RCC 7860 (cell line): ENCODE measurements at regions not wholly inside any gene's neighbourhood (a gene's known extent, or its start where the extent isn't known, plus 50 kb on each side); places are given as distances from the start of the nearest gene placed in this dataset.
"Not testable (repeated sequence)": the region's sequence is repeated elsewhere in the genome, so short reads cannot be mapped to it uniquely, and the experiment has no call there.

Experiments
- DNase-seq: peaks from one replicate; pipeline ENCODE4 v3.0.0-alpha.2; 2015; ENCODE audit warnings: low spot score
- FAIRE-seq: peaks from 2 replicates; lab custom pipeline; 2012; peaks lifted over from hg19 to GRCh38; lab: Jason Lieb, UNC

DNA sequence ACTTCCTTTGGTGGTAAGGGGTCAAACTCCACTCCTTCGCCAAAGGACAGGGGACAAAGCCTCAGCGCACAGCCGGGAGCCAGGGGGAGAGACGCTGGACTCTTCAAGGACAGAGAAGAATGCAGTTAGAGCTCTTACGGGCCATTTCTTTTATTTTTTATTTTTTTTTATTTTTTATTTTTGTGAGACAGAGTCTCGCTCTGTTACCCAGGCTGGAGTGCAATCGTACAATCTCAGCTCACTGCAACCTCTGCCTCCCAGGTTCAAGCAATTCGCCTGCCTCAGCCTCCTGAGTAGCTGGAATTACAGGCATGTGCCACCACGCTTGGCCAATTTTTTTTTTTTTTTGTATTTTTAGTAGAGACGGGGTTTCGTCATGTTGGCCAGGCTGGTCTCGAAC lies 93.2 kb upstream of the RPH3AL start, which contains the start of gene RFLNB:
RFLNB (minus strand) TSS at position 101 of the 400 bp plus-strand sequence.
- FAIRE-seq, DNase-seq: not testable (repeated sequence)

DNA sequence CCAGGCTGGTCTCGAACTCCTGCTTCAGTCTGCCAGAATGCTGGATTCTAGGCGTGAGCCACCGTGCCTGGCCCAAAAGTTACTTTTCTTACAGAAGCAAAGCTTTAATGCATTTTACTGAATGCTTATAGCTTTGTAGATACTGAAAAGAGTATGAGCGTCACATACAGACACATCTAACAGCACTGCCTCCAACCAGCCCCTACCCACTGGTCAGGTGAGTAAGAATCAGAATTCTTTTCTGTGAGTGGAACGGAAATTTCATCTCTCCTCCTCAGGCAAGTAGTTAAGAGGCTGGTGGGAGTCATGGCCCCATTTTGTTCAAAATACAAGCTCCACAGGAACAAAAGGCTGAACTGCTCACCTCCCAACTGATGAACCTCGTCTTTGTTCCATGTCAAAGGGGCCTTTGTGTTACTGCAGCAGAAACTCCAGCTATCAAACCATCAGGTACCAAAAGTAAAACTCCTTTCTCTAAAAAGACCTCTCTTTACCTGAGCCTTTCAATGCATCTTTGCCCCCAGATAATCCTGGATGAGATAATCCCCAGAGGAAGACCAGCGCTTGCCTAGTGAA lies 92.4 kb upstream of the RPH3AL start:
- FAIRE-seq (no peak), DNase-seq (no peak)

DNA sequence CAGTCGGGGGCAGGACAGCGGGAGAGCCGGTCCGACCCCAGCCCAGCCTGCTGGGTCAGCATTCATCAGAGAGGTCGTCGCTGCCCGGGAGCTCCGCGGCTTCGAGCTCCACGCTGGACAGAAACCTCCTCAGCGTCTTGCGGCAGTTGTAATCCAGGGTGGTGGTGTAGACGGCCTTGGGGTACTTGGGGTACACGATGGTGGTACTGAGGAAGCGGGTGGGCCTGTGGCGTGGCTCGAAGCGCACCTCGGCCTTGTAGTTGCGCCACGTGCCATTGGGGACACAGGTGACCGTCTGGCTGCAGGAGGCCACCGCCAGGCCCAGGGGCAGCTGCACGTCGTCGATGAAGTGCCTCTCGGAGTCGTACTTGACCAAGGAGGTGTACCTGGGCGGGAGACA lies 90.5 kb upstream of the RPH3AL start:
- no peak for DNase-seq
- no peak for FAIRE-seq

GRCh38 chr17:441155-441950 lies 88.7 kb upstream of the RPH3AL start:
- FAIRE-seq = no peak
- no peak for DNase-seq

GRCh38 chr17:438191-438590 lies 85.6 kb upstream of the RPH3AL start:
- FAIRE-seq = no peak

GRCh38 chr17:437545-437944 lies 84.9 kb upstream of the RPH3AL start:
- DNase-seq = no peak
- no peak for FAIRE-seq

More at GRCh38 chr17:438191-438590, 85.6 kb upstream of the RPH3AL start:
- DNase-seq = no peak

- no peak for DNase-seq
Observed at GRCh38 chr17:436571-436970, 84.0 kb upstream of the RPH3AL start.

DNA sequence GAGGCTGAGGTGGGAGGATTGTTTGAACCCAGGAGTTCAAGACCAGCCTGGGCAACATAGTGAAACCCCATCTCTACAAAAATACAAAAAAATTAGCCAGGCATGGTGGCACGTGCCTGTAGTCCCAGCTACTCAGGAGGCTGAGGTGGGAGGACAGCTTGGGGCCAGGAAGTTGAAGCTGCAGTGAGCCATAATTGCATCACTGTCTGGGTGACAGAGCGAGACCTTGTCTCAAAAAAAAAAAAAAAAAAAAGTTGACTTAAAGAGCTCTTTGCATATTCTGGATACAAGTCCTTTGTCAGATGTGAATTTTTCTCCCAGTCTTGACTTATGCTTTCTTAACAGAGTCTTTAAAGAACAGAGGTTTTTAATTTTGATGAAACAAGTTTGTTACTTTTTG lies 79.9 kb upstream of the RPH3AL start:
- not testable (repeated sequence) for DNase-seq, FAIRE-seq

More at GRCh38 chr17:436571-436970, 84.0 kb upstream of the RPH3AL start:
- no peak for FAIRE-seq

DNA sequence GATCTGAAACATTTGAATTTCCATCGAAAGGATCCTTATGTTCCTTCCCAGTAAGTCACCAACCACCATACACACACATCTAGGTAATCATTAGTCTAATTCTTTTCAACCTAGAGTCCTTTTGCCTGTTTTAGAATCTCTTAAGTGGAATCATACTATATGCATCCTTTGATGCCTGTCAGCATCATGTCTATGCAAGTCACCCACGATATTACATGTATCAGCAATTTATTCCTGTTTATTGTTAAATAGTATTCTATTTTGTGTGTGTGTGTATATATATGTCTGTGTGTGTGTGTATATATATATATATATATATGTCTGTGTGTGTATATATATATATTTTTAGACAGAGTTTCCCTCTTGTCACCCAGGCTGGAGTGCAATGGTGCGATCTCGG lies 78.9 kb upstream of the RPH3AL start:
- FAIRE-seq = no peak
- no peak for DNase-seq

GRCh38 chr17:429589-429988 lies 77.0 kb upstream of the RPH3AL start:
- DNase-seq (no peak), FAIRE-seq (no peak)

DNA sequence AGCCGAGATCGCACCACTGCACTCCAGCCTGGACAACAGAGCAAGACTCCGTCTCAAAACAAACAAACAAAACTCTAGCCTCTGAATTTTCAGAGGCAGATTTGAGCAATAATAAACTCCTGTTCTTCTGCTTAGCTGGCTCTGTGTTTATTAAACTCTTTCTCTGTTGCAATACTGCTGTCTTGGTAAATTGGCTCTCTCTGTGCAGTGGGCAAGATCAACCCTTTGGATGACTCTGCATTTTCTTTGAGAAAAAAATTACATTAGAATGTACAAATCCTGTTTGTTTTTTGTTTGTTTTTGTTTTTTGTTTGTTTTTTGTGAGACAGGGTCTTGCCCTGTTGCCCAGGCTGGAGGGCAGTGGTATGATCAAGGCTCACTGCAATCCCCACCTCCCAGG lies 75.8 kb upstream of the RPH3AL start:
- no peak for FAIRE-seq
- DNase-seq = no peak

DNA sequence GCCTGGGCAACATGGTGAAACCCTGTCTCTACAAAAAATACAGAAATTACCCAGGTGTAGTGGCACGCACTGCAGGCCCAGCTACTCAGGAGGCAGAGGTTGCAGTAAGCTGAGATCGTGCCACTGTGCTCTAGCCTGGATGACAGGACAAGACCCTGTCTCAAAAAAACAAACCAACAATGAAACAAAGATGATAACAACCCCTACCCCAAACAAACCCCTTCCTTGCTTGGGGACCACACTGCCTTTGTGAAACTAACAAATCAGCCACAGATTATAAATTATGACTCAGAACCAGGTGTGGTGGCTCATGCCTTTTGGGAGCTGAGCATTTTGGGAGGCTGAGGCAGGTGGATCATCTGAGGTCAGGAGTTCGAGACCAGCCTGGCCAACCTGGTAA lies 75.3 kb upstream of the RPH3AL start:
- no peak for FAIRE-seq

GRCh38 chr17:427327-427726 lies 74.7 kb upstream of the RPH3AL start:
- DNase-seq = no peak
- FAIRE-seq = no peak

More for the DNA sequence above, 75.3 kb upstream of the RPH3AL start:
- DNase-seq = no peak

- no peak for DNase-seq
- no peak for FAIRE-seq
Observed at GRCh38 chr17:422196-422930, 69.8 kb upstream of the RPH3AL start.

DNA sequence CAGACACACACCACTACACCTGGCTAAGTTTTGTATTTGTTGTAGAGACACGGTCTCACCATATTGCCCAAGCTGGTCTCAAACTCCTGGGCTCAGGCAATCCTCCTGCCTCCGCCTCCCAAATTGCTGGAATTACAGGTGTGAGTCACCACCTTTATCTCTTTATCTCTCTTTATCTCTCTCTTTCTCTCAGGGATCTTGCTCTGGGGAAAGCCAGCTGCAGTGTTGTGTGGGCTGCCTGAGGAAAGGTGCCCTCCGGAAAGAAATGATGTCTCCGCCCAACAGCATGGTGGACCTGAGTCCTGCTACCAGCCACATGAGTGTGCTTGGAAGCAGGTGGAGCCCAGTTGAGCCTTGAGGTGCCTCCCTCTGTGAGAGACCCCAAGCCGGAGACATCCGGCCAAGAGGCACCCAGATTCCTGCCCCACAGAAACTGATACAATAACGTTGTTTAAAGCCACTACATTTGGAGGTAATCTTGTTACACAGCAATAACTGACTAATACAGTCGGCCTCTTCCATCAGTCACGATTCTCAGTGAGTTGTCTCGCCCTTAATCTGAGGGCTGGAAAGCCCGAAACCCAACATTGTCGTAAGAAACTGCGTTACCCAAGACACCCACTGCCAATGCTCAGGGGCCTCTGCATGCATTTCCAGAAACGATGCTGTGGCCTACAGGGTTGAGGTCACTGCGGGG lies 68.0 kb upstream of the RPH3AL start:
- no peak for FAIRE-seq
- no peak for DNase-seq

- FAIRE-seq (no peak), DNase-seq (no peak)
Observed at GRCh38 chr17:419073-419735, 66.6 kb upstream of the RPH3AL start.

DNA sequence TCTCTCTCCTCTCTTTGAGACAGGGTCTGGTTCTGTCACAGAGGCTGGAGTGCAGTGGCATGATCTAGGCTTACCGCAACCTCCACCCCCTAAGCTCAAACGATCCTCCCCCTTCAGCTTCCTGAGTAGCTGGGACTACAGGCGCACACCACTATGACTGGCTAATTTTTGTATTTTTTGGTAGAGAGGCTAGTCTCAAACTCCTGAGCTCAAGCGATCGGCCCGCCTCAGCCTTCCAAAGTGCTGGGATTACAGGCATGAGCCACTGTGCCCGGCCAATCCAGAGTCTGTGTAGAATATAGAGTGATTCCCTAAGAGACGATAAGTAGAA lies 65.8 kb upstream of the RPH3AL start:
- FAIRE-seq (no peak), DNase-seq (no peak)

GRCh38 chr17:417691-418420 lies 65.2 kb upstream of the RPH3AL start:
- DNase-seq (no peak), FAIRE-seq (no peak)

DNA sequence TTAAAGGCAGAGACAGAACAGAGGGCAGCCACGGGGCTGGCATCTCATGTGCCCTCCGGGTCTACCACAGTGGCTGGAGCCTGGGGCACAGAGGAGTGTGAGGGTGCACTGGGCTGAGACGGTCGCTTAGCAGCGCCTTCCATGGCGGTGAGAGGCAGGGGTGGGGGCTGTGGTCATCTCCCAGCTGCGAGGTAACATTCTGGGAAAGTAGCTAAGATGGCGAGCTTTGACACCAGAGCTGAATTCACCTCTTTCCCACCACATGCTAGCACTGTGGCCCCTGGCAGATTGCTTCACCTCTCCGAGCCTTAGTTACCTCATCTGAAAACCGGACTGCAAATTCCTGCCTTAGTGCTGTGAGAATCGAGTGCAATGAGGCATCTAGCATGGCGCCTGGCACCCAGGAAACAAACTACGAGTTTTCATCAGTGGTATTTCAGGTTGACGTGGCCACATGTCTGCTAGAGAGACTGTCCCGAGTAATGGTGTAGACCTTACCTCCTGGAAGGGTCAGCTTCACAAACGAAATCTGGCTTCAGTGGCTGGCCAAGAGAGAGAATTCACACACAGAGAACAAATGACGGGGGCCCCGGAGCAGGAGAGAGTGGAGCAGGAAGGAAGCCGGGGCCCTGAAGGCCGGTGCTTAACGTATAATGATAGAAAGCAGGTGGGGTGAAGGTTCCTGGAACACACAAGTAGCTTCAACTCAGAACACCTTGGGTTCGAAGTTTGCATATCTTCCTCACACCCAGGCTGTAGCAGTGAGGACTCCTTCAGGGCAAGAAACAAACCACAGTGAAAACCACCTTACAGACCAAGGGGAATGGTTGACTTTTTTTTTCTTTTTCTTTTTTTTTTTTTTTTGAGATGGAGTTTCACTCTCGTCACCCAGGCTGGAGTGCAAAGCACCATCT lies 63.9 kb upstream of the RPH3AL start:
- DNase-seq (no peak), FAIRE-seq (no peak)
